ENCODE measurements at regions not wholly inside any gene's neighbourhood (a gene's known extent, or its start where the extent isn't known, plus 50 kb on each side); places are given as distances from the start of the nearest gene placed in this dataset.

- WGBS, 2 experiments (ENCODE audit: low coverage in 1 of 2, low lambda C conversion rate in 2 of 2, missing lambda C conversion rate in 2 of 2), result 53 to 60% methylated on average over 2 of the region's 2 CpGs
- in situ Hi-C loops (cut with MboI), result loop anchor here (25.0 kb wide), 1 partner anchor 1120 kb away; no protein-coding TSS in a partner anchor
- no peak overlapping the region for H3K4me2 ChIP-seq (ENCODE audit: unreplicated experiment)
Observed at GRCh38 chr10:107417446-107417845, 252.9 kb upstream of the SORCS1 start.

GRCh38 chr10:107415446-107415845 lies 250.9 kb upstream of the SORCS1 start:
- no peaks in the 10 kb centered on the region for H4K20me1 ChIP-seq (ENCODE audit: insufficient read depth)
- H2AFZ ChIP-seq, result no peak overlapping the region
- no peaks in the 10 kb centered on the region for H3F3A ChIP-seq (ENCODE audit: insufficient read depth)
- H3K27ac ChIP-seq, result no peak overlapping the region
- H3K79me2 ChIP-seq (ENCODE audit: insufficient read depth), result no peaks in the 10 kb centered on the region
- 97 to 100% methylated on average over 2 of the region's 2 CpGs for WGBS, 2 experiments (ENCODE audit: low coverage in 1 of 2, low lambda C conversion rate in 2 of 2, missing lambda C conversion rate in 2 of 2)
- H3K9me3 ChIP-seq (ENCODE audit: low read depth), result no peaks in the 10 kb centered on the region
- TF ChIP-seq EZH2 (IDR thresholded peaks at IDR 0.05; ENCODE audit: insufficient read depth, poor library complexity, severe bottlenecking) (no peak), EZH2phosphoT487 (IDR thresholded peaks at IDR 0.05; ENCODE audit: insufficient read depth, low read depth) (no peak)
- in situ Hi-C loops (cut with MboI), result loop anchor here (25.0 kb wide), 1 partner anchor 1122 kb away; no protein-coding TSS in a partner anchor
- no peak overlapping the region for H3K4me2 ChIP-seq (ENCODE audit: unreplicated experiment)
- no peaks in the 10 kb centered on the region for H3K4me1 ChIP-seq (ENCODE audit: insufficient read depth)
- H3K4me3 ChIP-seq, result no peak overlapping the region
- H3K27me3 ChIP-seq (replicated peaks; ENCODE audit: insufficient read depth), result no peaks in the 10 kb centered on the region
- no peaks in the 10 kb centered on the region for H3K9me2 ChIP-seq (ENCODE audit: insufficient read depth)
- DNase-seq, result no peak
- H3K36me3 ChIP-seq (ENCODE audit: low read depth), result no peaks in the 10 kb centered on the region
- no peak overlapping the region for H3K9ac ChIP-seq

More at GRCh38 chr10:107417446-107417845, 252.9 kb upstream of the SORCS1 start:
- H3K9me3 ChIP-seq (ENCODE audit: low read depth), result no peaks in the 10 kb centered on the region
- H2AFZ ChIP-seq, result no peak overlapping the region
- H3K36me3 ChIP-seq (ENCODE audit: low read depth), result no peaks in the 10 kb centered on the region
- no peaks in the 10 kb centered on the region for H3K9me2 ChIP-seq (ENCODE audit: insufficient read depth)
- H3K4me1 ChIP-seq (ENCODE audit: insufficient read depth), result no peaks in the 10 kb centered on the region
- H3K9ac ChIP-seq, result no peak overlapping the region
- no peaks in the 10 kb centered on the region for H4K20me1 ChIP-seq (ENCODE audit: insufficient read depth)
- no peaks in the 10 kb centered on the region for H3F3A ChIP-seq (ENCODE audit: insufficient read depth)
- H3K4me3 ChIP-seq, result no peak overlapping the region
- no peak overlapping the region for H3K27ac ChIP-seq
- peak; percentile 46 for DNase-seq
- no peaks in the 10 kb centered on the region for H3K79me2 ChIP-seq (ENCODE audit: insufficient read depth)
- no peak for TF ChIP-seq EZH2phosphoT487 (IDR thresholded peaks at IDR 0.05; ENCODE audit: insufficient read depth, low read depth)
- TF ChIP-seq EZH2 (IDR thresholded peaks at IDR 0.05; ENCODE audit: insufficient read depth, poor library complexity, severe bottlenecking), result no peak
- no peaks in the 10 kb centered on the region for H3K27me3 ChIP-seq (replicated peaks; ENCODE audit: insufficient read depth)

- TF ChIP-seq EZH2 (IDR thresholded peaks at IDR 0.05; ENCODE audit: insufficient read depth, poor library complexity, severe bottlenecking) (no peak), EZH2phosphoT487 (IDR thresholded peaks at IDR 0.05; ENCODE audit: insufficient read depth, low read depth) (no peak)
- Histone ChIP-seq H3K27me3 (replicated peaks; ENCODE audit: insufficient read depth) (no peaks in the 10 kb centered on the region), H3K4me3 (no peak overlapping the region), H3K27ac (no peak overlapping the region), H3K79me2 (ENCODE audit: insufficient read depth) (no peaks in the 10 kb centered on the region), H3K4me1 (ENCODE audit: insufficient read depth) (no peaks in the 10 kb centered on the region), H3F3A (ENCODE audit: insufficient read depth) (no peaks in the 10 kb centered on the region), H3K36me3 (ENCODE audit: low read depth) (no peaks in the 10 kb centered on the region), H4K20me1 (ENCODE audit: insufficient read depth) (no peaks in the 10 kb centered on the region), H3K9me2 (ENCODE audit: insufficient read depth) (no peaks in the 10 kb centered on the region), H3K9me3 (ENCODE audit: low read depth) (no peaks in the 10 kb centered on the region), H3K9ac (no peak overlapping the region), H2AFZ (no peak overlapping the region), H3K4me2 (ENCODE audit: unreplicated experiment) (no peak overlapping the region)
- in situ Hi-C loops (cut with MboI), result loop anchor here (25.0 kb wide), 1 partner anchor 1123 kb away; no protein-coding TSS in a partner anchor
- 37 to 47% methylated on average over 1 of the region's 1 CpG for WGBS, 2 experiments (ENCODE audit: low coverage in 1 of 2, low lambda C conversion rate in 2 of 2, missing lambda C conversion rate in 2 of 2)
- DNase-seq, result no peak
Observed at GRCh38 chr10:107413971-107414370, 249.5 kb upstream of the SORCS1 start.

GRCh38 chr10:107409522-107409921 lies 245.0 kb upstream of the SORCS1 start:
- peak; percentile 65 for DNase-seq
- in situ Hi-C loops (cut with MboI), result loop anchor here (10.0 to 25.0 kb wide), 2 partner anchors 405 to 1128 kb away; no protein-coding TSS in a partner anchor
- Histone ChIP-seq H3K79me2 (ENCODE audit: insufficient read depth) (no peaks in the 10 kb centered on the region), H2AFZ (no peak overlapping the region), H3K27me3 (replicated peaks; ENCODE audit: insufficient read depth) (no peaks in the 10 kb centered on the region), H3K36me3 (ENCODE audit: low read depth) (no peaks in the 10 kb centered on the region), H3K4me2 (ENCODE audit: unreplicated experiment) (no peak overlapping the region), H3F3A (ENCODE audit: insufficient read depth) (no peaks in the 10 kb centered on the region), H3K9me2 (ENCODE audit: insufficient read depth) (no peaks in the 10 kb centered on the region), H3K27ac (no peak overlapping the region), H3K4me3 (no peak overlapping the region), H3K4me1 (ENCODE audit: insufficient read depth) (no peaks in the 10 kb centered on the region), H3K9me3 (ENCODE audit: low read depth) (no peaks in the 10 kb centered on the region), H4K20me1 (ENCODE audit: insufficient read depth) (no peaks in the 10 kb centered on the region), H3K9ac (no peak overlapping the region)
- TF ChIP-seq EZH2 (IDR thresholded peaks at IDR 0.05; ENCODE audit: insufficient read depth, poor library complexity, severe bottlenecking) (no peak), EZH2phosphoT487 (IDR thresholded peaks at IDR 0.05; ENCODE audit: insufficient read depth, low read depth) (no peak)
- WGBS, 2 experiments (ENCODE audit: low coverage in 1 of 2, low lambda C conversion rate in 2 of 2, missing lambda C conversion rate in 2 of 2), result 31 to 33% methylated on average over 4 of the region's 4 CpGs

GRCh38 chr10:107398115-107398514 lies 233.6 kb upstream of the SORCS1 start:
- H3K9ac ChIP-seq, result no peak overlapping the region
- no peaks in the 10 kb centered on the region for H3K27me3 ChIP-seq (replicated peaks; ENCODE audit: insufficient read depth)
- TF ChIP-seq EZH2phosphoT487 (IDR thresholded peaks at IDR 0.05; ENCODE audit: insufficient read depth, low read depth), result no peak
- TF ChIP-seq EZH2 (IDR thresholded peaks at IDR 0.05; ENCODE audit: insufficient read depth, poor library complexity, severe bottlenecking), result no peak
- H3F3A ChIP-seq (ENCODE audit: insufficient read depth), result no peaks in the 10 kb centered on the region
- H3K27ac ChIP-seq, result no peak overlapping the region
- no peak overlapping the region for H2AFZ ChIP-seq
- H3K9me2 ChIP-seq (ENCODE audit: insufficient read depth), result no peaks in the 10 kb centered on the region
- H3K9me3 ChIP-seq (ENCODE audit: low read depth), result no peaks in the 10 kb centered on the region
- in situ Hi-C loops (cut with MboI), result no loop called here
- no peaks in the 10 kb centered on the region for H3K79me2 ChIP-seq (ENCODE audit: insufficient read depth)
- no peaks in the 10 kb centered on the region for H4K20me1 ChIP-seq (ENCODE audit: insufficient read depth)
- no peak overlapping the region for H3K4me2 ChIP-seq (ENCODE audit: unreplicated experiment)
- DNase-seq, result no peak
- no peaks in the 10 kb centered on the region for H3K4me1 ChIP-seq (ENCODE audit: insufficient read depth)
- H3K36me3 ChIP-seq (ENCODE audit: low read depth), result no peaks in the 10 kb centered on the region
- H3K4me3 ChIP-seq, result no peak overlapping the region

All from GM23248 (cell line).